ENCODE measurements at regions not wholly inside any gene's neighbourhood (a gene's known extent, or its start where the extent isn't known, plus 50 kb on each side); places are given as distances from the start of the nearest gene placed in this dataset.

DNA sequence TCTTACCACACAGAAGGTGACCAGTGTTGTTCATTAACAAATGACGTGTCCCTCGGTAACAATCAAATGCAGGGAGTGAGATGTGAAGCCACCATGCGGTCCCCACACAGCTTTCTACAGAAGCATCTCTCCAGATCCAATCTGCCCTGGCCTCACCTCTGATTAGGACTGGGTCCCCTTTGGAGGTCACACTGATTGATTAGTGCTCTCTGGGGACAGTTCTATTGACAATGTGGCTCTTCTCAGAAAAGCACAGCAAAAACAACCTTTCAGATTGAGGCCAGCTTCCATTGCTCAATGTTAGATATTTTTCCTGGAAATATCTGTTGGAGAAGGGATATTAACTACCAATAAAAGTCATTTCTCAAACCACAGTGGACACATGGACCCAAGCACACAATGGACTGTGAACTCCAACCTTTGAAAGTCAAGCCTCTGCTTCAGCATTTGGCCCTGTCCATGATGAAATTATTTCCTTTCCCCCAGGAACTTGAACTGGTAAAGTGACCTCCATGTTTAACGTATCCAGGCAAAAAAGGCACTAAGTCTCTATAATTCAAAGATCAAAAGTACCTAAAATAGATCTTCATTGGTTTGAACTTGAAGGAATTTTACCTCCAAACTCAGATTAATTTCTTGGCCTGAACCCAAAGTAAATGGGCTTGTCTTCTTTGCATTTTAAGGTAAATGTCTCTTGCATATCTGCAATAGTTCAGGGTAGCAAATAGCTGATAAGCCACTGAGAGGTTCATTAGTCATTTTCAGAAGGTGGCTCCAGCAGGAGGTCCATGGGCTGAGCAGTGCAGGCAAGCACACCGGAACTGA is 118.5 kb downstream of the FOXA2 start:
- no peak for DNase-seq

DNA sequence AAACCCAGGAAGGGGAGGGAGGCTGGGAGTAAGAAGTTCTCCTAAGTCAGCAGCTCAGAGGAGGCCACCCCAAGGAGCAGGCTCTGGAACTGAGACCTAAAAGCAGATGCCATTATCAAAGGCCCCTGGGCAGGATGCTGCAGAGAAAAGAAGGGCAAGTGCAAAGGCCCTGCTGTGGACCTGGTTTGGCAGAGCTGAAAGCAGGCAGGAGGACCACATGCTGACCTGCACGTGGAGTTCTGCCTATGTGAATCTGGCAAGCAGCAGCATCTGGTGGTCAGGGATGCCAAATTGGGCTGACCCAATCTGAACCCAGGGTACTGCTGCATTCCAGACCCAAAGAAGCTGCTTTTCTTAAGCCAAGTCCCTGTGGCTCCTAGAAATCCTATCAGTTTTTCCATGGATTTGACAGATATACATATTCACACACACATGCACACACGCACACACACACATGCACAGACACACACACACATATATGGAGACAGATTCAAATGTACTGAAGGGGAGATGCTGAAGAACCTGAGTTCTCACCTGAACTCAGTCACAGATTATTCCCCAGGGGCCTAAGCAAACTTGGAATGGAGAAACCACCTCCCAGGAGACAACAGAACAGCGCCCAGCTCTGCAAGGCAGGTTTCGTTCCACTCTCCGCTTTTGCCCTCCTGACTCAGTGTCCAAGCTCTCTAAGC is 119.9 kb downstream of the FOXA2 start:
- no peak for DNase-seq

DNA sequence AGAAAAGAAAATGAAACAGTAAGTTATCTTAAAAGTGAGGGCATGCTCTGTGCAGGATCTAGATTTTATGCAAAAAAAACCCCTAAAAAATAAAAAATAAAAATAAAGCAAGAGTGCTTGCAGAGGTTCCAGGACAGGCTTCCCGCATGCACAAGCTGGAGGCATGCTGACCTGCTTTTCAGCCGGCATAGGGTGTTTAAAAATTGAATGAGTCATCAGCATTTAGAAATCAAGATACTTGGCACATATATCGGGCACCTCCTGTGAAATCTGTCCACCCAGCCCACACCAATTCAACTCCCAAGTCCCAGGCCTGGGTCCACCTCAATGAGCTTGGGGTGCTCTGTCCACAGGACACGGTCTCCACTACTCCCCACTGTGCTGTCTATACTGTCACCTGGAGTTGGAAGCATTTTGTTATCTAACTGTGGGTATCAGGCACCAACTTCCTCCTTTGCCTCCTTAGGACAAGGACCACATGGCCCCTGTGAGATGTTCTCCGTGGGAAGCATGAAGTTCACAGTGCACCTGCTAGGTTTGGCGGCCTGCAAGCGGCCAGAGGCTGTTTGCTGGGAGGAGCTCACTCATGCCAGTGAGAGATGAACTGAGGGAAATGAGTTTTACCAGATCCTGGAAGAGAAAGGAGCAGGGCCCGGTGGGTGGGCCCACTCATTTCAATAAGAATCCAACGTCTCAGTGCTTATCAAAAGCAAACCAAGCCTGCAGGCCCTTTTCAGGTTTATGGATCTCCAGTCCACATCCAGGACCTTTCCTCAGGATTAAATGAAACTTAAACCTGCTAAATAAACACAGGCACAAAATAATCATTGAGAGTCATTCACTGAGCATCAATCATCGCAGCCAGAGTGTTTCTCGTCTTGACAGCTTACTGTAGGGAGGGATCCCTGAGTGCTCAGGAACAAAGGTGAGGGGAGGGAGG is 121.1 kb downstream of the FOXA2 start:
- DNase-seq: no peak

DNA sequence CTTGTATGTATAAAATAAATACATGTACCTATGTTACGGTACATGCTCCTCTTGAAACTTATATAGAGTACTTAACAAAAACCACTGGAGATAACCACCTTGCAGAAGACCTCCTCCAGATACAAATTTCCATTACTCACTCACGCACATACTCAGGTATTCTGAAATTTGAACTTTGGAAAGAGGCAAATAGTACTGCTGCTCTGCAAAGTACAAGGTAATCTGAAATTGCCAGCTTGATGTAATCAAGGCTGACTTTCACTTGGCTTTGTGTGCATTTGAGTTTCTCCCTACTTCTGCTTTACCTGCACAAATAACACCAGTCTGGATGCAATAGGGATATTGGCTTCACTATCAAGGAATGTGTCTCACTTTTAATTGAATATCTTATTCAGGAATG is 123.6 kb downstream of the FOXA2 start:
- no peak for DNase-seq

DNA sequence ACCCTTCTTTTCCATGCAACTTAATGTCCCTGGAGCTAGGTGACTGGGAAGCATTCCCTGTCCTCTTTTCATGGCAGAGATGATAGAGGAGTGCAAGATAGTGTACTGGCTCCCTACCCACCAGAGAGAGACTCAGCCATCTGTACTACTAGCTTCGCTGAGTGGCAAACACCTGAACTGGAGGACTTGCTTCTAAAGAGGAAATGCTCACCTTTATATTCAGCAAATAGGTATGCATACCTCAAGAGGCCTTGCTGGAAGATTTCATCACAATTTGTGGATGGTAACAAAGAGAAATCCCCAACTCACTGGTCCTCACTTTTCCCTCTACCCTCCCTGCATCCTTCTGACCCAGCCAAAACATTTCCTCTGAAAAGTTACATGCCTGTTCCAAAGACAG is 124.1 kb downstream of the FOXA2 start:
- DNase-seq: no peak

DNA sequence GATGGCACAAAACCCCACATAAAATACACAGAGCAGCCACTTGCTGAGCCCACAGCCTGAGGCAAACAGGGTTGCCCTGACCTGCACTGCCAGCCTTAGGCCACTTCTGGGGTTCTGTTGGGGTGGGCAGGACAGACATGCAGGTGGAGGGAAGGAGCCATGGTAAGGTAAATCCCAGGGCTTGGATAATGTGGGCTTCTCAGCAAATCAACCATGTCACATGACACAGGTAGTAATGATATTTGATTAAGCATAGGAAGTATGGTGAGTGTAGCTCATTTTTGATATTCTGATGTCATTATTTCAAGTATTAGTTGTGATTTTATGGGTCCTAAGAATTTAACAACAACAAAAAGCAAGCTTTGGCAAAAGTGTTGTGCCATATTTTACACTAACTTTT is 124.6 kb downstream of the FOXA2 start:
- no peak for DNase-seq

DNA sequence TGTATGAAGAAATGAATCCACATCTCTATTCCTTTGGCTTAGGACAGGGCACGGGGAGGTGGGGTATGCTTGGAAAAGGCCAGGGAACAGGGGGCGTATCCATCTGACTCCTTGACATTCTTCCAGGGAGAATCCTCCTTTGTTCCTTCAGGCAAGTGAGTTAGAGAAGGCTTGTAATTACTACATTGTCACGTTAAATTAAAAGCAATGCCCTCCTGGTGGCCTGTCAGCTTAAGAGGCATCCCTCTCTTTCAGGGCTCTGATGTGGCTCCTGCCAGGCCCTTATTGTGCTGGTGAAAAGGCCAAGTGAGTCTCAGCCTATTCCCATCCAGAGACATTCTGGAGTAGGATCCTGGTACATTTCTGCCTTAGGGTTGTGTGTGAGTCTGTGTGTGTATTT is 128.3 kb downstream of the FOXA2 start:
- no peak for DNase-seq

DNA sequence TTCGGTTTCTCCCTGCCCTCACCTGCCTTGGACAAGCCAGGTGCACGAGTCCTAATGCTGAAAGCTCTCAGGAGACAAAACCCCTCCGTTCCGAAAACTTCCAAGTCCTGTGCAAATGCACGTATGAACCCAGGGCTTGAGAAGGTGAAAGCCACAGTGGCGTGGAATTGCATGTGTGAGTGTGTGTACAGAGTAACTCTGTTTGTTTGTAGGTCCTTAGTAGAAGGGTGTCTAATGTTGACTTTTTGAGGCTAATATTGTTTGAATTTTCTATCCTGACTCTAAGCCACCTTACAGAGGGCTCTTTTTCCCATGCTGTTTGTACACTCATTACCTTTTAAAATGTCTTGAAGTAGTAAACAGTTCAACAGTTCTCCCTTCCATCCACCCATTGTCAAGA is 129.1 kb downstream of the FOXA2 start:
- DNase-seq: no peak

DNA sequence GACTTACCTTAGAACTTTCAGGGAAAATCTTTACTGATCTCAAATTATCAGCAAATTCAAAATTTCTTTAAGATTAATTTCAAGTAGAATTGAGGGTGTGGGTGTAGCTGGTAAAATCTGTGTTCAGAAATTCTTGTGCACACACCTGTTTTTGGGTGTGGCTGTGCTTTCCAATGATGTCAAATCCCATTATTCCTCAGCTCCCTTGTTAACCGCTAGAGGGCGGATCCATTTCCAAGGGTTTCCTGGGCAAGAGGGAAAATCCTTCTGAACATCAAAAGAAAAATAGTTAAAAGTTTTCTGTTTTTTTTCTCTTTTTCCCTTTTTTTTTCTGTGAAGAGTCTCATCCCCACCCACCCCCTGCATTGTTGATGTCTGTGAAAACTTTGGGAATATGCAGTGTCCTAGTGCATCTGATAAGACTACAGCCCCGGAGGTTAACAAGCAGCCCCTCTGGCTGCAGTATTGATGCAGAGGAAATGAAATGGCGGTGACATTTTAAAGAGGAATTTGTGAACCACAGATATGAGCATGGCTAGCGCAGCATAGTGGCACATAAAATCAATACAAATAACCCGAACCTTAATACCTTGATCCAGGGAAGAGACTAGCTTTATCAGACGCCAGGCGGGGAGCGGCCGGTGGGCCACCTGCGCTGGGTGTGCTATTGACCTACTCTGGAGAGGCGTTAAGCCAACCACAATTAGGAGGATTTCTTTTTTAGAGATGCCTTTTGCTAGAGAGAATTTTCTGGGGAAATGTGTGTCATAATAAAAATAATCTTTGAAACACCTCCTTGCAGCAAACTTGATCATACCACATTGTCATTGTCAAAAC is 130.9 kb downstream of the FOXA2 start:
- DNase-seq: no peak

DNA sequence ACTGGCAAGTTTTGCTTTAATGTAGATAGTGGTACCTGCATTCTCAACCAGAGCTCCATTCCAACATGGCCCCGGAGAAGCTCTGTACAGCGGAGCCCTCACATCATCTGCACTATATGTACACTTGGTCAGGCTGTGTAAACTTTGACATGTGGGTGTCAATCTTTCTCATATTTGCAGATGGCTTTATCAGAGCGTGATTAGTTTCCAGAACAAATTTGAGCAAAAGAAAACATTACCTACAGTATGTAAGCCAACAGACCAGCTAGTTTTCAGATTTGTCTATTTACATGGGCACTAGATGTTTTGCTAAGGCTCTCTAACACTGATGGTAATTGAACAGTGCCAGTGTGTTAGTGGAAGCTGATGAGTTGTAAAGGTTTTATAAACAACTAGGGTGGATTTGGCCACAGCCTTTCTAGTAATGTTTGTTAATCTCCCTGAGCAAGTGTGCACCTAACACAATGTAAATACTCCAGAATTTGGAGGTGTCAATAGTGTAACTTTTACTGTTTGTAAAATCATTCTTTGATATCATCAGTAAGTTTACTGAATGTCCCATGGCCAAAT is 131.8 kb downstream of the FOXA2 start:
- DNase-seq: no peak

DNA sequence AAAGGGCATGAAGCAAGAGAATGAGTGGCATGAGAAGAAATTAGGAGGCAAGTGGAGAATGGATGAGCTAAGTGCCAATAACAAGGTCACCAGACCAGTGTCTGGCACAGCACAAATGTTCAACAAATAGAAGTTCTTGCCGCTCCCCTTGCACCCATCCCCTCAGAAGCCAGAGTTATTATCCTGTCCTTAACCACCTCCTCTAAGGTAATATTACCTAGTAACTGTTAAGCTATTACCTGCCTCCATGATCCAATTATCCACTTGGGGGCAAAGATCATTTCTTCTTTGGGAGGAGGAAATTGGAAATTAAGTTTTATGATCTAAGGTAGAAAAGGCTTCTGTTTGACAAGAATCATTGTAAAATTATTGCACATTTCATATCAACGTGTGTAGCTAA is 133.8 kb downstream of the FOXA2 start:
- DNase-seq: no peak

DNA sequence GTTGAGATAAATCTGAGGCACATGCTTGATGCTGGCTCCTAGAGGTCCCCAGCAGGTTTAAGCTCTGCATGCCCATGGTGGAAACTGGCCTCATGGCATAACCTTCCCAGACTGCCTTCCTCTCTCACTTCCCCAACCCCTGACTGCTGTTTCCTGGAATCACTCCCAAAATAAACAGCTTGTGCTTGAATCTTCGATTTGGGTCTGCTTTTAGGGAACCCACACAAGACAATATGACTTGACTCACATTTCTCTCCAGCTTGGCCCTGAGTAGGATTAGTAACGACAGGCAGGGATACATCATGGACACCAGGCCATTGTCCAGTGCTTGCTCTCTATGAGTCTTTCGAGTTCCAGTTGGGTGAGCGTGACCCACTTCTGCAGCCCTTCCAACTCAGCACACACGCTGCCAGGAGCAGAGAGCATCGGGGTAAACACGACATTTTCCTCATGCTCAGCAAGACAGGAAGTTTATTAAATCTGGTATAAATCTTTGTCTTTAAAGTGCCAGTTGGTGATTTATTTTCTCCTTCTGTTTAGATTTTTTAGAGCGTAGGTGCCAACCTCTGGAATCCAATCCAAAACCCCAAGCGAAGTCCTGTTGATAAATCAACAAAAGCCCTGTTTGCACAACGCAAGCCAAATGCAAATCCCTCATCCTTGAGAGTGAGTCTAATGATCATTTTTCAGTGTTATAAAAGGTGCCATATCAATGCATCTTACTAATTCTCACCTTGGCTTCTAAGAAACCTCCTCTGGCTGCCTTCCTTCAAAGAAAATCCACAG is 135.0 kb downstream of the FOXA2 start:
- no peak for DNase-seq

DNA sequence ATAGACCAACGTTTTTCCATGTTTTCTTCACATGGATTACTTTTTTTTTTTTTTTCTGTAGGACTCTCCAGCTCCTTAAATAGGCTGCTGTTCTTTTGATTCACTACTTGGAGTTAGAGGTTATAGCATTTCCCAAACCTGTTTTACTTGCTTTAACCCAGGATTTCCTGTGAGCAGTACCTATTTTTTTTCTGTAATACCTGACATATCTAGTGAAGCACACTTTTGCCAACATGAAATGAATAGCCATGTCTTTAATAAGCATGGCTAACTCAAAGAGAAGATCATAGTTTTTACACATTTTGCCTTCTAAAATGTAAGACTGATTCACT is 137.0 kb downstream of the FOXA2 start:
- no peak for DNase-seq

DNA sequence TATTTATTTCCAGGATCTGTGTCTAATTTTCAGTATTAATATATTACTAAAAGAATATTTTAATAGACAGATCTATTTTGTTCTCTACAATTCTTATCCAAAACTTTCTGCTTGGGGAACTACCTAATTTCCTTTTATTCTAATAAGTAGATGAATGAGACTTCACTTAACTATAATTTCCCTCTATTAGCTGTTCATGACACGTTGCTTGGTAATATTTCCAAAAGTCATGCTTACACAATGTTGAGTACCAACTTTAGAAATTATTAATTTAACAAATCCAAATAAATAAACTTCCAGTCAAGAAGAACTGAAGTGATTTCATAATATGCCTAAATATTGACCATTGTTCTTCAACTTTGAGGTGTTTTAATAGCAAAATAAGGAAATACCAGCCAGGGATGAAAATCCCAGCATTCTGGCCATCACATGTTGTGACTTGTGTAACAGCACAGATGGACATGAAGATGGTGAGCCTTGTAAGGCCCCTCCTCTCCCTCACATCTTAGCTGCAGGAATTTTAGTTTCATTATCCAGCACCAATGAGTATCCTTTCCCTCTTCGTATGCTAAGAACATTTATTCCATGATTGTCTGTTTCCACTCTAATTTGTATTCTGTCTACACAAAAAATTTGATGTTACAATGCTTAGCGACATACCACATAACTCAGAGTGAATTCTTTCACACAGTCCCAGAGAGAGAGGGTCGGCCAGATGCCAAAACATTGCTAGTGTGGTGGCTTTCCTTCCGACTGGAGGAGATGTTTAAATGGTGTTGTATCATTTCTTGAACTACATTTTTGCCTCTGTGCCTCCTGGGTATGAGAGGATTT is 137.5 kb downstream of the FOXA2 start:
- DNase-seq: no peak

DNA sequence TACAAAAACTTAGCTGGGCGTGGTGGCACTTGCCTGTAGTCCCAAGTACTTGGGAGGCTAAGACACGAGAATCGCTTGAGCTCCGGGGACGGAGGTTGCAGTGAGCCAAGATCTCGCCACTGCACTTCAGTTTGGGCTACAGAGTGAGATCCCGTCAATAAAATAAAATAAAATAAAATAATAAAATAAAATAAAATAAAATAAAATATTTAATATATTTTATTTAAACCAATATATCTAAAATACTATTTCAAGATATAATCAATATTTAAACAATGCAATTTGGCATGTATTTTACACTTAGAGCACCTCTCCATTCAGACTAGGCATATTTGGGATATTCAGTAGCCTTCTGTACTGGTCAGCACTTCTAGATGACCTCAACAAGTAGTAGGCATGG is 142.1 kb downstream of the FOXA2 start:
- no peak for DNase-seq

DNA sequence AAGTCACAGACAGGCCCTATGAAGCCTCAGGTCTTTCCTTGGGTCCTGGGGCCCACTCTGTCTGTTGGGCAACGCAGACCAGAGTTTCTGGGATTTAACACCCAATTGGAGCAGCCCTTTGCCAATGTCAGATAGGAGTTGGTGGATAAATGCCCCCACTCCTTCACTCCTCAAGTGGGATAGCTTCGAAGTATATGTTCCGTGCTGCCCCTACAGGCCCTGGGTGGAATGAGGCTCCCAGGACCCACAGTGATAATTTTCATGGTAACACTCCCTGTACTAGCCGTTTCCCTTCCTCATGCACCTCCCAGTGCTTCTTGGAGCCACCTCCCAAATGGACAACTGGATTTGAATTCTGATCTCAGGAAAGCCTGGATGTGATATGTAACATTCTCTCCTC is 145.4 kb downstream of the FOXA2 start:
- DNase-seq: no peak

DNA sequence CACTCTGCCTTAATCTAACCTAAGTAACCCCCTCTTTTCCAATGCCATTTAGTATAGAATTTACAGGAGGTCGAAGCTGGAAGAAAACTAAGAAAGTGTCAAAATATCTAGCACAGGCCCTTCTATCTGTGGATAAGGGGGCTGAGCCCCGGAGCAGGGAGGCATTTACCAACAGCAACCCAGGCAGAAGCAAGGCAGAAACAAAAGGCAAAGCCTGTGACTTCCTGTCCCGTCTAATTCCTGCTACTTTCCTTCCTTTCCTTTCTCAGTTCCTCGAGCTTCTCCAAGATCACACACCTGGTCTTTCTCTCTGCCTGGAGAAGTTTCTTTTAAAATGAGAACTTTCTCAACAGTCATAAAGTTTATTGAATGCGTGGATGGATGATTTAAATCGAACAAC is 146.0 kb downstream of the FOXA2 start:
- DNase-seq: no peak

DNA sequence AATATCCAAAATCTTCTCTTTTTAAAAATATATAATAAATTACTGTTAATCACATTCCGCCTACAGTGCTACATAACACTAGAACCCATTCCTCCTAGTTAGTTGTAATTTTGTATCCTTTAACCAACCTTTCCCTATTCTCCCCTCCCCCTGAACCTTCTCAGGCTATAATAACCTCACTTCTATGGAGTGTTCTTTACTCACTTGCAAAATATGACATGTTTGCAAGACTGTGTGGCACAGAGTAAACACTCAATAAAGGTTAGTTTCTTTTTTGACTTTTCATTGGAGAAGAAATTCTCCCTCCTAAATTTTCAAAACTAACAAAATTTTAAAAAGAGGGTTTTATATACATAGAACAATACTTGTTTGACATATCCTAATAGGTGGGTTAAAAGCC is 147.0 kb downstream of the FOXA2 start:
- no peak for DNase-seq

DNA sequence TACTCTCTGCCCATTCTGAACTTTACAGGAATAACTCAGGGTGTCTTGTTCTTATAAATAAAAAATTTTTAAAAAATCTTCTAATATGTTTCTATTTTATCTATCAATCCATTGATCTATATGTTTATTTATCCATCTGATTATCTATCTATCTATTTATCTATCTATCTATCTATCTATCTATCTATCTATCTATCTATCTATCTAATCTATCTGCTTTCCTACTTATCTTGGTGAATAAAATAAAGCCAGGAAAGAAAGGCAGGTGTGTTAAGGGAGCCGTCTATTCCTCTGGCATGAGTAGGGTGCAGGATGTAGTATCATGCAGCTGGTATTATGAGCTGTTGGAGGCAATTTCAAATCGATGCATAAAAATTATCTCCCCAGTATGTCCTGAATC is 153.0 kb downstream of the FOXA2 start:
- no peak for DNase-seq

DNA sequence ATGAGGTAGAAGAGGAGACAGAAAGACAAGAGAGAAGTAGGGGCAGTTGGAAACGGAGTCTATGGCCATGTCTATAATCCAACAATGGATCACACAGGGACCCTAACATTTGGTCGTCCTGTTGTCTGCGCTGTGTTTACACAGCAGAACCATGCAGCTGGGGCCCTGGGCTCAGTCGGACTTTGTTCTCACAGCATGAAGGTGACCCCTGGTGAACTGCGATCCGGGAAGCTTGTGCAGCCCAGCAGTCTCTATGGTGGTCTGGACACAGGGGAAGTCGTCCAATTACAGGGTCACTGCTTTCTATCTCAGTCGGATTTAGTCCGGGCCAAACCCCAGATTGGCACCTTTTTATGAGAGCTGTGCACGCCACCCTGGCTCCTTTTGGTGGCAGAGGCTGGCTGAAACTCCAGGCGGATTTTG is 153.6 kb downstream of the FOXA2 start:
- no peak for DNase-seq

All from NK-92 treated with Interleukin-12 subunit alpha and Interleukin-12 subunit beta, amount 100 ng/mL, for 24 hours (cell line).